Mesendoderm (in vitro differentiated cells): ENCODE measurements at regions not wholly inside any gene's neighbourhood (a gene's known extent, or its start where the extent isn't known, plus 50 kb on each side); places are given as distances from the start of the nearest gene placed in this dataset.

Source experiments
- DNase-seq: peaks from one replicate; pipeline ENCODE4 v3.0.0; 2013
- H2AK5ac ChIP-seq: 2 replicates; pipeline ENCODE4 v1.6.1; 2013; ENCODE audit warnings: low read length, inconsistent platforms
- H2BK120ac ChIP-seq: 2 replicates; pipeline ENCODE4 v1.6.1; 2013; ENCODE audit warnings: low read depth, mild to moderate bottlenecking, low read length, moderate library complexity, mixed read lengths
- H2BK15ac ChIP-seq: replicated peaks from 2 replicates; pipeline ENCODE4 v1.6.1; 2013; ENCODE audit warnings: low read depth, mild to moderate bottlenecking, moderate library complexity
- H2BK5ac ChIP-seq: 2 replicates; pipeline ENCODE4 v1.6.1; 2013; ENCODE audit warnings: low read length, inconsistent platforms
- H3K18ac ChIP-seq: 2 replicates; pipeline ENCODE4 v1.6.1; 2013; ENCODE audit warnings: mild to moderate bottlenecking, low read length, mixed read lengths
- H3K23ac ChIP-seq: one replicate; pipeline ENCODE4 v1.6.1; 2013; ENCODE audit warnings: low read length
- H3K27ac ChIP-seq: 2 replicates; pipeline ENCODE4 v1.5.1; 2013; ENCODE audit warnings: low read depth, mild to moderate bottlenecking, inconsistent platforms, low read length, moderate library complexity
- H3K27me3 ChIP-seq: 2 replicates; pipeline ENCODE4 v1.6.1; 2013; ENCODE audit warnings: low read length, control low read depth, mild to moderate bottlenecking, inconsistent platforms; ENCODE audit not compliant: insufficient read depth, poor library complexity
- H3K36me3 ChIP-seq: 2 replicates; pipeline ENCODE4 v1.6.1; 2013; ENCODE audit warnings: low read length, inconsistent platforms; ENCODE audit not compliant: control insufficient read depth, insufficient read depth
- H3K4ac ChIP-seq: one replicate; pipeline ENCODE4 v1.6.1; 2013; ENCODE audit warnings: low read depth, mild to moderate bottlenecking, low read length, moderate library complexity
- H3K4me1 ChIP-seq: 2 replicates; pipeline ENCODE4 v1.6.1; 2013; ENCODE audit warnings: low read depth, low read length, inconsistent platforms; ENCODE audit not compliant: control insufficient read depth
- H3K4me2 ChIP-seq: 2 replicates; pipeline ENCODE4 v1.6.1; 2013; ENCODE audit warnings: low read length
- H3K4me3 ChIP-seq: 2 replicates; pipeline ENCODE4 v1.5.1; 2013; ENCODE audit warnings: mild to moderate bottlenecking, low read length
- H3K56ac ChIP-seq: one replicate; pipeline ENCODE4 v1.6.1; 2013; ENCODE audit warnings: low read length
- H3K79me1 ChIP-seq: 2 replicates; pipeline ENCODE4 v1.6.1; 2013; ENCODE audit warnings: low read length, inconsistent platforms
- H3K79me2 ChIP-seq: 2 replicates; pipeline ENCODE4 v1.6.1; 2013; ENCODE audit warnings: mild to moderate bottlenecking, low read length; ENCODE audit not compliant: control insufficient read depth, insufficient read depth
- H3K9ac ChIP-seq: 2 replicates; pipeline ENCODE4 v1.6.1; 2013; ENCODE audit warnings: low read length, inconsistent platforms
- H4K5ac ChIP-seq: one replicate; pipeline ENCODE4 v1.6.1; 2013; ENCODE audit warnings: low read length
- H4K8ac ChIP-seq: one replicate; pipeline ENCODE4 v1.6.1; 2013; ENCODE audit warnings: low read depth, mild to moderate bottlenecking, control low read depth, low read length, moderate library complexity
- WGBS: extraction: QIAGEN DNeasy Blood & Tissue Kit; methylation state at CpG from one replicate; pipeline ENCODE4 v1.1.7; 2013; ENCODE audit warnings: low lambda C conversion rate, missing lambda C conversion rate; ENCODE audit not compliant: insufficient coverage; ENCODE audit errors: extremely low coverage; 5-methylcytosine and 5-hydroxymethylcytosine counted together

GRCh38 chr4:117284736-117285135 lies 199.4 kb upstream of the TRAM1L1 start:
- DNase-seq: no peak
- H3K79me1 ChIP-seq: no peaks in the 10 kb centered on the region
- no peak overlapping the region for H3K9ac ChIP-seq
- no peak overlapping the region for H3K56ac ChIP-seq
- H2AK5ac ChIP-seq: no peak overlapping the region
- H3K18ac ChIP-seq: no peak overlapping the region
- no peak overlapping the region for H3K23ac ChIP-seq
- no peak overlapping the region for H2BK120ac ChIP-seq
- no peaks in the 10 kb centered on the region for H3K4me1 ChIP-seq
- no peak overlapping the region for H3K27ac ChIP-seq
- no peak overlapping the region for H3K4me2 ChIP-seq
- H3K36me3 ChIP-seq: no peaks in the 10 kb centered on the region
- H4K8ac ChIP-seq: no peak overlapping the region
- H2BK15ac ChIP-seq: no peak overlapping the region
- H4K5ac ChIP-seq: no peak overlapping the region
- no peaks in the 10 kb centered on the region for H3K27me3 ChIP-seq
- no peak overlapping the region for H2BK5ac ChIP-seq
- H3K4ac ChIP-seq: no peak overlapping the region
- H3K4me3 ChIP-seq: no peak overlapping the region
- no peaks in the 10 kb centered on the region for H3K79me2 ChIP-seq

- Histone ChIP-seq H3K27ac (no peak overlapping the region), H2BK120ac (no peak overlapping the region), H2AK5ac (no peak overlapping the region), H3K18ac (no peak overlapping the region), H2BK15ac (no peak overlapping the region), H3K56ac (no peak overlapping the region), H3K27me3 (no peaks in the 10 kb centered on the region), H3K79me2 (no peaks in the 10 kb centered on the region), H4K5ac (no peak overlapping the region), H3K4me3 (no peak overlapping the region), H2BK5ac (no peak overlapping the region), H3K36me3 (no peaks in the 10 kb centered on the region), H4K8ac (no peak overlapping the region), H3K4me1 (no peaks in the 10 kb centered on the region), H3K79me1 (no peaks in the 10 kb centered on the region), H3K4ac (no peak overlapping the region), H3K9ac (no peak overlapping the region), H3K4me2 (no peak overlapping the region), H3K23ac (no peak overlapping the region)
- no peak for DNase-seq
- no CpG with 5 or more reads among the region's 1 CpG for WGBS
Measured at GRCh38 chr4:117293784-117294183, 208.4 kb upstream of the TRAM1L1 start.

GRCh38 chr4:117302226-117302625 lies 216.8 kb upstream of the TRAM1L1 start:
- Histone ChIP-seq H3K4ac (no peak overlapping the region), H3K56ac (no peak overlapping the region), H2AK5ac (no peak overlapping the region), H3K27me3 (no peaks in the 10 kb centered on the region), H3K27ac (no peak overlapping the region), H3K4me1 (no peaks in the 10 kb centered on the region), H3K23ac (no peak overlapping the region), H3K18ac (no peak overlapping the region), H3K4me3 (no peak overlapping the region), H2BK15ac (no peak overlapping the region), H3K79me2 (no peaks in the 10 kb centered on the region), H3K36me3 (no peaks in the 10 kb centered on the region), H3K9ac (no peak overlapping the region), H2BK5ac (no peak overlapping the region), H3K79me1 (no peaks in the 10 kb centered on the region), H4K8ac (no peak overlapping the region), H4K5ac (no peak overlapping the region), H3K4me2 (no peak overlapping the region), H2BK120ac (no peak overlapping the region)
- DNase-seq: no peak
- no CpG with 5 or more reads among the region's 2 CpGs for WGBS

- Histone ChIP-seq H3K27me3 (no peaks in the 10 kb centered on the region), H3K4ac (no peak overlapping the region), H3K23ac (no peak overlapping the region), H2BK120ac (no peak overlapping the region), H3K56ac (no peak overlapping the region), H2AK5ac (no peak overlapping the region), H3K4me1 (no peaks in the 10 kb centered on the region), H3K36me3 (no peaks in the 10 kb centered on the region), H2BK5ac (no peak overlapping the region), H3K4me2 (no peak overlapping the region), H3K79me2 (no peaks in the 10 kb centered on the region), H3K27ac (no peak overlapping the region), H3K18ac (no peak overlapping the region), H3K79me1 (no peaks in the 10 kb centered on the region), H4K8ac (no peak overlapping the region), H2BK15ac (no peak overlapping the region), H4K5ac (no peak overlapping the region), H3K9ac (no peak overlapping the region), H3K4me3 (no peak overlapping the region)
- no peak for DNase-seq
- WGBS: no CpG with 5 or more reads among the region's 2 CpGs
Measured at GRCh38 chr4:117311215-117311614, 225.8 kb upstream of the TRAM1L1 start.

GRCh38 chr4:117311989-117312388 lies 226.6 kb upstream of the TRAM1L1 start:
- Histone ChIP-seq H4K5ac (no peak overlapping the region), H3K36me3 (no peaks in the 10 kb centered on the region), H3K79me2 (no peaks in the 10 kb centered on the region), H3K27me3 (no peaks in the 10 kb centered on the region), H2AK5ac (no peak overlapping the region), H2BK15ac (no peak overlapping the region), H3K23ac (no peak overlapping the region), H3K56ac (no peak overlapping the region), H3K4me1 (no peaks in the 10 kb centered on the region), H3K27ac (no peak overlapping the region), H3K4ac (no peak overlapping the region), H3K18ac (no peak overlapping the region), H2BK5ac (no peak overlapping the region), H2BK120ac (no peak overlapping the region), H3K79me1 (no peaks in the 10 kb centered on the region), H3K4me3 (no peak overlapping the region), H4K8ac (no peak overlapping the region), H3K4me2 (no peak overlapping the region), H3K9ac (no peak overlapping the region)
- no CpG with 5 or more reads among the region's 3 CpGs for WGBS
- DNase-seq: no peak

GRCh38 chr4:117324851-117325491 lies 239.6 kb upstream of the TRAM1L1 start:
- no peak overlapping the region for H3K4ac ChIP-seq
- no peak overlapping the region for H3K4me3 ChIP-seq
- no peaks in the 10 kb centered on the region for H3K79me2 ChIP-seq
- H3K56ac ChIP-seq: no peak overlapping the region
- no peak overlapping the region for H4K5ac ChIP-seq
- H3K9ac ChIP-seq: no peak overlapping the region
- DNase-seq: no peak
- H4K8ac ChIP-seq: no peak overlapping the region
- H2BK120ac ChIP-seq: no peak overlapping the region
- no peaks in the 10 kb centered on the region for H3K27me3 ChIP-seq
- no peak overlapping the region for H3K4me2 ChIP-seq
- no peaks in the 10 kb centered on the region for H3K79me1 ChIP-seq
- H3K27ac ChIP-seq: no peak overlapping the region
- no CpG with 5 or more reads among the region's 1 CpG for WGBS
- H3K36me3 ChIP-seq: no peaks in the 10 kb centered on the region
- no peak overlapping the region for H2BK15ac ChIP-seq
- H3K4me1 ChIP-seq: no peaks in the 10 kb centered on the region
- no peak overlapping the region for H3K18ac ChIP-seq
- H3K23ac ChIP-seq: no peak overlapping the region
- no peak overlapping the region for H2BK5ac ChIP-seq
- H2AK5ac ChIP-seq: no peak overlapping the region
